SK-N-SH (cell line): ENCODE measurements at regions not wholly inside any gene's neighbourhood (a gene's known extent, or its start where the extent isn't known, plus 50 kb on each side); places are given as distances from the start of the nearest gene placed in this dataset.

ENCODE experiments used
- CTCF ChIP-seq: fragments of 200-600 bp; sonication (generic); IDR thresholded peaks from 2 replicates; pipeline ENCODE4 v1.6.1; 2017; ENCODE audit warnings: antibody characterized with exemption, mild to moderate bottlenecking, moderate library complexity
- JUND ChIP-seq: IDR thresholded peaks from 2 replicates; pipeline ENCODE4 v1.4.0; 2012
- NFIC ChIP-seq: IDR thresholded peaks from 2 replicates; pipeline ENCODE4 v1.4.0; 2012; ENCODE audit warnings: borderline replicate concordance
- POLR2AphosphoS5 ChIP-seq: IDR thresholded peaks from 2 replicates; pipeline ENCODE4 v1.6.1; 2012; ENCODE audit warnings: low read depth, low read length
- RAD21 ChIP-seq: IDR thresholded peaks from 2 replicates; pipeline ENCODE4 v1.6.1; 2012; ENCODE audit warnings: mild to moderate bottlenecking, low read length
- RCOR1 ChIP-seq: fragments of 150-350 bp; IDR thresholded peaks from 2 replicates; pipeline ENCODE4 v1.6.1; 2017; ENCODE audit warnings: antibody characterized with exemption, low read length
- REST ChIP-seq: IDR thresholded peaks from 2 replicates; pipeline ENCODE4 v1.6.1; 2012; ENCODE audit warnings: mild to moderate bottlenecking, low read depth, low read length, moderate library complexity
- USF2 ChIP-seq: fragments of 150-350 bp; IDR thresholded peaks from 2 replicates; pipeline ENCODE4 v1.6.1; 2017; ENCODE audit warnings: antibody characterized with exemption, low read length, low read depth, borderline replicate concordance
- ZBTB33 ChIP-seq: IDR thresholded peaks from 2 replicates; pipeline ENCODE4 v1.4.0; 2012; ENCODE audit warnings: low read depth, borderline replicate concordance

- TF ChIP-seq CTCF (no peak), RAD21 (no peak), POLR2AphosphoS5 (no peak), REST (no peak), JUND (no peak), NFIC (no peak), RCOR1 (no peak), ZBTB33 (no peak), USF2 (no peak)
Observed at GRCh38 chr1:200238311-200238710, 171.5 kb downstream of the ZNF281 start.
